ENCODE measurements at regions not wholly inside any gene's neighbourhood (a gene's known extent, or its start where the extent isn't known, plus 50 kb on each side); places are given as distances from the start of the nearest gene placed in this dataset.

- TF ChIP-seq CTCF (IDR thresholded peaks at IDR 0.05) (no peak), EZH2 (IDR thresholded peaks at IDR 0.05; ENCODE audit: borderline replicate concordance, insufficient read depth, low read depth, low read length, poor library complexity, severe bottlenecking) (no peak)
Observed at GRCh38 chr13:55745828-55746227, 1394.9 kb upstream of the PRR20A start.

Data from B cell (primary cell).